ENCODE measurements at regions not wholly inside any gene's neighbourhood (a gene's known extent, or its start where the extent isn't known, plus 50 kb on each side); places are given as distances from the start of the nearest gene placed in this dataset.

DNA sequence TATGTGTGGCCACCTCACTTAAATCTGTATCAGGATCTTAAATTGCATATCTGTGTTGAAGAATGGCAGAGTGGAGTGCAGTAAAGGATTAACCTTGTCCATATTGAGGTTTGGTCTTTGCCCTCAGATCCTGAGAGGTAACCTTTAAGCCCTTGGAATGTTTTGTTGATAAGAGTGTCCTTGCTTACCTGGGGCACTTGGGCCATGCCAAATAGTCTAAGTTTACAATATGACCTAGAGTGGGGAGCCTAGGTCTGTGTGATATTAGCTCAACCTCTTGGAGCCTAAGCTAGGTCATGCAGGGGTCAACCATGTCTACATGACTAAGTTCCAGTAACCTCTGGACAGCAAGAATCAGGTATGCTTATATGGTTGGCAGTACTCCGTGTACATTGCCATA is 792.5 kb downstream of the DIAPH3 start:
- POLR2A ChIA-PET = no interaction called here
- intact Hi-C loops (cut with micrococcal nuclease) = no loop called here
- ATAC-seq (ENCODE audit: low read depth) = no peak
- CTCF ChIA-PET = no interaction called here
- no peaks in the 10 kb centered on the region for H3K9me3 ChIP-seq (ENCODE audit: control extremely low read depth in 1 of 3, control insufficient read depth in 2 of 3, insufficient read depth in 1 of 3, low read length in 2 of 3)
- TF ChIP-seq, protein P1, sequence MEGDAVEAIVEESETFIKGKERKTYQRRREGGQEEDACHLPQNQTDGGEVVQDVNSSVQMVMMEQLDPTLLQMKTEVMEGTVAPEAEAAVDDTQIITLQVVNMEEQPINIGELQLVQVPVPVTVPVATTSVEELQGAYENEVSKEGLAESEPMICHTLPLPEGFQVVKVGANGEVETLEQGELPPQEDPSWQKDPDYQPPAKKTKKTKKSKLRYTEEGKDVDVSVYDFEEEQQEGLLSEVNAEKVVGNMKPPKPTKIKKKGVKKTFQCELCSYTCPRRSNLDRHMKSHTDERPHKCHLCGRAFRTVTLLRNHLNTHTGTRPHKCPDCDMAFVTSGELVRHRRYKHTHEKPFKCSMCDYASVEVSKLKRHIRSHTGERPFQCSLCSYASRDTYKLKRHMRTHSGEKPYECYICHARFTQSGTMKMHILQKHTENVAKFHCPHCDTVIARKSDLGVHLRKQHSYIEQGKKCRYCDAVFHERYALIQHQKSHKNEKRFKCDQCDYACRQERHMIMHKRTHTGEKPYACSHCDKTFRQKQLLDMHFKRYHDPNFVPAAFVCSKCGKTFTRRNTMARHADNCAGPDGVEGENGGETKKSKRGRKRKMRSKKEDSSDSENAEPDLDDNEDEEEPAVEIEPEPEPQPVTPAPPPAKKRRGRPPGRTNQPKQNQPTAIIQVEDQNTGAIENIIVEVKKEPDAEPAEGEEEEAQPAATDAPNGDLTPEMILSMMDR (IDR thresholded peaks at IDR 0.05) = no peak
- no peak for TF ChIP-seq EZH2 (IDR thresholded peaks at IDR 0.05; ENCODE audit: borderline replicate concordance, insufficient read depth, low read depth, low read length, poor library complexity, severe bottlenecking)
- H3K4me2 ChIP-seq (replicated peaks; ENCODE audit: low read depth, low read length, poor library complexity, severe bottlenecking) = no peak overlapping the region
- no peak overlapping the region for H3K27ac ChIP-seq (ENCODE audit: low read length in 2 of 2)
- H3K4me1 Mint-ChIP-seq = no peaks in the 10 kb centered on the region
- no peaks in the 10 kb centered on the region for H3K9me3 Mint-ChIP-seq (ENCODE audit: insufficient read depth)
- no CpG with 5 or more reads among the region's 1 CpG for WGBS (ENCODE audit: insufficient coverage)
- H3K36me3 ChIP-seq (replicated peaks in 1 of 2; ENCODE audit: control extremely low read depth in 1 of 2, control insufficient read depth in 1 of 2, extremely low read depth in 1 of 2, insufficient read depth in 2 of 2, low read length in 1 of 2) = no peaks in the 10 kb centered on the region
- no peaks in the 10 kb centered on the region for H3K27me3 ChIP-seq (replicated peaks in 1 of 4; ENCODE audit: control extremely low read depth in 1 of 4, control insufficient read depth in 3 of 4, insufficient read depth in 4 of 4, low read length in 3 of 4)
- H3K4me3 Mint-ChIP-seq = no peak overlapping the region
- no peak overlapping the region for H3K27ac Mint-ChIP-seq
- no peaks in the 10 kb centered on the region for H3K4me1 ChIP-seq (ENCODE audit: control insufficient read depth in 2 of 2, insufficient read depth in 2 of 2, low read length in 2 of 2)
- H3K27me3 Mint-ChIP-seq = no peaks in the 10 kb centered on the region
- H2AFZ ChIP-seq (ENCODE audit: insufficient read depth, low read depth, low read length, poor library complexity, severe bottlenecking) = no peak overlapping the region
- no peak overlapping the region for H3K4me3 ChIP-seq (ENCODE audit: control extremely low read depth in 1 of 5, extremely low read depth in 1 of 5, insufficient read depth in 1 of 5, low read depth in 2 of 5, low read length in 4 of 5)
- H3K9ac ChIP-seq (ENCODE audit: low read length) = no peak overlapping the region
- no peak for DNase-seq
- H3K79me2 ChIP-seq (ENCODE audit: control insufficient read depth, insufficient read depth, low read length) = no peaks in the 10 kb centered on the region
- H4K20me1 ChIP-seq (ENCODE audit: control insufficient read depth, insufficient read depth, low read length, poor library complexity, severe bottlenecking) = no peaks in the 10 kb centered on the region

- ATAC-seq (ENCODE audit: low read depth) (no peak), DNase-seq (no peak)
- Histone ChIP-seq H3K4me1 (ENCODE audit: control insufficient read depth in 2 of 2, insufficient read depth in 2 of 2, low read length in 2 of 2) (no peaks in the 10 kb centered on the region), H3K79me2 (ENCODE audit: control insufficient read depth, insufficient read depth, low read length) (no peaks in the 10 kb centered on the region), H3K27ac (ENCODE audit: low read length in 2 of 2) (no peak overlapping the region), H3K36me3 (replicated peaks in 1 of 2; ENCODE audit: control extremely low read depth in 1 of 2, control insufficient read depth in 1 of 2, extremely low read depth in 1 of 2, insufficient read depth in 2 of 2, low read length in 1 of 2) (no peaks in the 10 kb centered on the region), H3K4me3 (ENCODE audit: control extremely low read depth in 1 of 5, extremely low read depth in 1 of 5, insufficient read depth in 1 of 5, low read depth in 2 of 5, low read length in 4 of 5) (no peak overlapping the region), H4K20me1 (ENCODE audit: control insufficient read depth, insufficient read depth, low read length, poor library complexity, severe bottlenecking) (no peaks in the 10 kb centered on the region), H2AFZ (ENCODE audit: insufficient read depth, low read depth, low read length, poor library complexity, severe bottlenecking) (no peak overlapping the region), H3K4me2 (replicated peaks; ENCODE audit: low read depth, low read length, poor library complexity, severe bottlenecking) (no peak overlapping the region), H3K27me3 (replicated peaks in 1 of 4; ENCODE audit: control extremely low read depth in 1 of 4, control insufficient read depth in 3 of 4, insufficient read depth in 4 of 4, low read length in 3 of 4) (no peaks in the 10 kb centered on the region), H3K9ac (ENCODE audit: low read length) (no peak overlapping the region), H3K9me3 (ENCODE audit: control extremely low read depth in 1 of 3, control insufficient read depth in 2 of 3, insufficient read depth in 1 of 3, low read length in 2 of 3) (no peaks in the 10 kb centered on the region)
- intact Hi-C loops (cut with micrococcal nuclease) = no loop called here
- WGBS (ENCODE audit: insufficient coverage) = 100% methylated on average over 1 of the region's 1 CpG
- ChIA-PET POLR2A (no interaction called here), CTCF (interaction anchor here (0.7 kb wide), 1 partner anchor 12 kb away, joined by 3 read pairs; no protein-coding TSS in a partner anchor)
- Mint-ChIP-seq H3K4me1 (no peaks in the 10 kb centered on the region), H3K27me3 (no peaks in the 10 kb centered on the region), H3K27ac (no peak overlapping the region), H3K4me3 (no peak overlapping the region), H3K9me3 (ENCODE audit: insufficient read depth) (no peaks in the 10 kb centered on the region)
- TF ChIP-seq, protein P1 (IDR thresholded peaks at IDR 0.05) = no peak
- no peak for TF ChIP-seq EZH2 (IDR thresholded peaks at IDR 0.05; ENCODE audit: borderline replicate concordance, insufficient read depth, low read depth, low read length, poor library complexity, severe bottlenecking)
Observed at GRCh38 chr13:59373341-59373740, 790.4 kb downstream of the DIAPH3 start.
